ENCODE measurements at regions not wholly inside any gene's neighbourhood (a gene's known extent, or its start where the extent isn't known, plus 50 kb on each side); places are given as distances from the start of the nearest gene placed in this dataset.

DNA sequence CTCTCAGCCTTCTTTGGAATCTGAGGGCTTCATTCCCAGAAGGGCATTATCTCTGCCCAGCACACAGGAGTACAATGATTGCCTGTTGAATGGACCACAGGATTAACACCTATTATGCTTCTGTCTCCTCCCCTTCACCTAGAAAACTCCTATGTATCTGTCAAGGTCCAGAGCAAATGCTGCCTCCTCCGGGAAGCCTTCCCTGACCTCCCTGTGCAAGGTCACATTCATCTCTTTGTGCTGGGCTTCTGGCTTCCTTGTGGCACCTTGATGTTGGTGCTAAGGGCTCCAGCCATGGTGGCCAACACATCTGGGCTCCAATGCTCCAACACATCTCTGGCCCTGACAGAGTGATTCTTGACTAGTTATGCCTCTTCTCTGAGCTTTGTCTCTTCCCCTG lies 49.9 kb upstream of the ATP2B2 start:
- Mint-ChIP-seq H3K9me3 (no peaks in the 10 kb centered on the region), H3K36me3 (ENCODE audit: insufficient read depth) (no peaks in the 10 kb centered on the region), H3K4me1 (ENCODE audit: low read depth) (peaks cover 33% of the 10 kb centered on the region), H3K4me3 (no peak overlapping the region), H3K27me3 (ENCODE audit: low read depth) (no peaks in the 10 kb centered on the region)
- DNase-seq (no peak), ATAC-seq (no peak)

- Mint-ChIP-seq H3K9me3 (no peaks in the 10 kb centered on the region), H3K4me3 (no peak overlapping the region), H3K4me1 (ENCODE audit: low read depth) (peaks cover 26% of the 10 kb centered on the region), H3K36me3 (ENCODE audit: insufficient read depth) (no peaks in the 10 kb centered on the region), H3K27me3 (ENCODE audit: low read depth) (peaks cover 7% of the 10 kb centered on the region)
- ATAC-seq = no peak
- no peak for DNase-seq
Measured at GRCh38 chr3:10556312-10556711, 50.9 kb upstream of the ATP2B2 start.

GRCh38 chr3:10557250-10557649 lies 51.9 kb upstream of the ATP2B2 start:
- ATAC-seq (no peak), DNase-seq (no peak)
- Mint-ChIP-seq H3K36me3 (ENCODE audit: insufficient read depth) (no peaks in the 10 kb centered on the region), H3K9me3 (no peaks in the 10 kb centered on the region), H3K4me1 (ENCODE audit: low read depth) (peaks cover 19% of the 10 kb centered on the region), H3K27me3 (ENCODE audit: low read depth) (peaks cover 10% of the 10 kb centered on the region), H3K4me3 (no peak overlapping the region)

DNA sequence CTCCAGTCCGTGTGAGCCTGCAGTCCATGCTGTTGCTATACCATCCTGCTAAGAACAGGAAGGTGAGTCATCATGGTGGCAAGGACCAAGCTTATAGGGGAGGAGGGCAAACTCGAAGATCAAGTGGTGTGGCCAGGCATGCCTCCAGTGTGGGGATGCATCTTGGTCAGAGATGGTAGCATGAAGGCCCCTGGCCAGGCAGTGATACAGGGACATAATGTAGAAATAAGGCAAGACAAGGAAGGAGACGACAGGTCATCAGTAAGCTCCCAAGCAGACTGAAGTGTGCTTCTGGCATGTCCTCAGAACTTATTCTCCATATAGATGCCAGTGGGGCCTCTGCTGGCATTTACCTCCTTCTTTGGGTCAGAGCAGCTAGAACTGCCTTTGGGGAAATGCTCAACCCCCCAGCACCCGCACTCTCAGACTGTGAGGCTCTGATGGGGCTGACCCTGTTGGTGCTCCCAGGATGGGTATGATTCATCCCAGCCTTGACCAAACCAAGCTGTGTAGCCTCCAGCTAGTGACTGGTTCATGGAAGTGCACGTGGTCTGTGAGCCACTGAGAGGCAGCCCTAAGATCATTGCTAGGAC lies 52.5 kb upstream of the ATP2B2 start:
- H3K36me3 Mint-ChIP-seq (ENCODE audit: insufficient read depth) = no peaks in the 10 kb centered on the region
- ATAC-seq (peak in 1 of 2 donors; percentile 60), DNase-seq (no peak)
- peaks cover 10% of the 10 kb centered on the region for H3K27me3 Mint-ChIP-seq (ENCODE audit: low read depth)
- H3K4me1 Mint-ChIP-seq (ENCODE audit: low read depth) = peaks cover 12% of the 10 kb centered on the region
- H3K4me3 Mint-ChIP-seq = no peak overlapping the region
- H3K9me3 Mint-ChIP-seq = no peaks in the 10 kb centered on the region

DNA sequence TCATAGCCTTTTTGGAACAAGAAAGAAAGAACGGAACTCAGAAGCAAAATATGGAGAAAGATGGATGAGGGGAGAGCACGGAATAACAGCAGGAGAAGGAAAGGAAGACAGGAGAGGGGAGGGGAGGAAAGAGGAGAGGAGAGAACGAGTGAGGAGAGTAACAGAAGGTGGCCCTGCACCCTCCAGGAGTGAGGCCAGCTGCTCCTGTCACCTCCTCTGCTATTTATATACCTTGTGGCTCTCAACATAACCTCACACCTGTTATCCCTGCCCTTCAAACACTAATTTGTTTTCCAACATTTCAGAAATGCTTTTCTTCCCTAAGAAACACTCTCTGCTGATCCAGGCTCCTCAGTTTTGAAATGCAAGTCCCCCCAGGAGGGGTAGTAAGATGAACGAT lies 53.4 kb upstream of the ATP2B2 start:
- Mint-ChIP-seq H3K9me3 (no peaks in the 10 kb centered on the region), H3K27me3 (ENCODE audit: low read depth) (peaks cover 10% of the 10 kb centered on the region), H3K36me3 (ENCODE audit: insufficient read depth) (no peaks in the 10 kb centered on the region), H3K4me1 (ENCODE audit: low read depth) (peaks cover 11% of the 10 kb centered on the region), H3K4me3 (no peak overlapping the region)
- ATAC-seq = no peak
- DNase-seq = no peak

- H3K27me3 Mint-ChIP-seq (ENCODE audit: low read depth) = peaks cover 10% of the 10 kb centered on the region
- ATAC-seq (no peak), DNase-seq (no peak)
- H3K9me3 Mint-ChIP-seq = no peaks in the 10 kb centered on the region
- H3K4me1 Mint-ChIP-seq (ENCODE audit: low read depth) = peaks cover 11% of the 10 kb centered on the region
- no peaks in the 10 kb centered on the region for H3K36me3 Mint-ChIP-seq (ENCODE audit: insufficient read depth)
- H3K4me3 Mint-ChIP-seq = no peak overlapping the region
Measured at GRCh38 chr3:10560060-10560861, 54.9 kb upstream of the ATP2B2 start.

GRCh38 chr3:10561162-10561945 lies 56.0 kb upstream of the ATP2B2 start:
- Mint-ChIP-seq H3K4me3 (no peak overlapping the region), H3K36me3 (ENCODE audit: insufficient read depth) (no peaks in the 10 kb centered on the region), H3K27me3 (ENCODE audit: low read depth) (peaks cover 10% of the 10 kb centered on the region), H3K4me1 (ENCODE audit: low read depth) (peaks cover 11% of the 10 kb centered on the region), H3K9me3 (no peaks in the 10 kb centered on the region)
- ATAC-seq = no peak
- no peak for DNase-seq

- Mint-ChIP-seq H3K36me3 (ENCODE audit: insufficient read depth) (no peaks in the 10 kb centered on the region), H3K27me3 (ENCODE audit: low read depth) (peaks cover 10% of the 10 kb centered on the region), H3K4me1 (ENCODE audit: low read depth) (peaks cover 11% of the 10 kb centered on the region), H3K9me3 (no peaks in the 10 kb centered on the region), H3K4me3 (no peak overlapping the region)
- no peak for ATAC-seq
- no peak for DNase-seq
Measured at GRCh38 chr3:10561946-10562560, 56.7 kb upstream of the ATP2B2 start.

DNA sequence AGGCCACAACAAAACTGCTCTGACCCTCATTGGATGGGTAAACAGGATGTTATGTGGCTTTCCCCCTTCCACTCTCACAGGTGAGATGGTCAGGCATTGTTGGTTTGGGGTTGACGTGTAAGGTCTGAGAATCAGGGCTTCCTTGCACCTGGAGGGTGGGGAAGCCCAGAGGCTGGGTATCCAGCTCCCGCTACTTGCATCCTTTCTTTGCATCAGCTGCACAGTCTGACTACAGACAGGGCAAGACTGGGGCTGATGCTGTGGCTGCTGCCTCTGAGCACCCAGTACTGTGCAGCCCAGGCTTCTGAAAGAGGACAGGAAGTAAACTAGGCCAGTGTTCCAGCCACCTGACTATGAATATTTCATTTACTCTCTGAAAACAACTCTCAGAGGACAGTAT lies 58.0 kb upstream of the ATP2B2 start:
- H3K27me3 Mint-ChIP-seq (ENCODE audit: low read depth) = peaks cover 10% of the 10 kb centered on the region
- peaks cover 4% of the 10 kb centered on the region for H3K4me1 Mint-ChIP-seq (ENCODE audit: low read depth)
- ATAC-seq (no peak), DNase-seq (no peak)
- H3K9me3 Mint-ChIP-seq = no peaks in the 10 kb centered on the region
- H3K4me3 Mint-ChIP-seq = no peak overlapping the region
- H3K36me3 Mint-ChIP-seq (ENCODE audit: insufficient read depth) = no peaks in the 10 kb centered on the region

- H3K9me3 Mint-ChIP-seq = no peaks in the 10 kb centered on the region
- no peaks in the 10 kb centered on the region for H3K36me3 Mint-ChIP-seq (ENCODE audit: insufficient read depth)
- peaks cover 8% of the 10 kb centered on the region for H3K27me3 Mint-ChIP-seq (ENCODE audit: low read depth)
- peaks cover 4% of the 10 kb centered on the region for H3K4me1 Mint-ChIP-seq (ENCODE audit: low read depth)
- no peak overlapping the region for H3K4me3 Mint-ChIP-seq
- no peak for ATAC-seq
- DNase-seq = no peak
Measured at GRCh38 chr3:10565814-10566213, 60.4 kb upstream of the ATP2B2 start.

DNA sequence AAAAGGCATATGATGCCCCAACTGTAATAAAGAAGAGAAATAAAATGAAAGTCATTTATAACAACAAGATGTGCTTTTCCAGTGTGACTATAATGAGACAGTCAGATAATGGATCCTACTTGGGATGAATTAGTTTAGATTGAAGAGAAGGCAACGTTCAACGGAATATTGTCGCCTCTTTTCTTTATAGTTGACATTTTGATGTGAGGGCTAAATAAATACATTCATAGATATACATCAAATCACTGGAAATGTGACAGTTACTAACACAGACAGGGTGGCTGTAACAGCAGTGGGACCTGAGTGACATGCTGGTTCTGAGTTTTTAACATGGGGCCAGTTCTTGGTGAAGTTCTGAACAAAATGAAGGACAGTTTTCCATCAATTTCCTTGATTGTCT lies 61.1 kb upstream of the ATP2B2 start:
- no peak overlapping the region for H3K4me3 Mint-ChIP-seq
- no peaks in the 10 kb centered on the region for H3K9me3 Mint-ChIP-seq
- H3K27me3 Mint-ChIP-seq (ENCODE audit: low read depth) = peaks cover 4% of the 10 kb centered on the region
- ATAC-seq (no peak), DNase-seq (no peak)
- H3K36me3 Mint-ChIP-seq (ENCODE audit: insufficient read depth) = no peaks in the 10 kb centered on the region
- peaks cover 4% of the 10 kb centered on the region for H3K4me1 Mint-ChIP-seq (ENCODE audit: low read depth)

GRCh38 chr3:10568549-10568948 lies 63.2 kb upstream of the ATP2B2 start:
- H3K9me3 Mint-ChIP-seq = no peaks in the 10 kb centered on the region
- H3K4me1 Mint-ChIP-seq (ENCODE audit: low read depth) = no peaks in the 10 kb centered on the region
- no peaks in the 10 kb centered on the region for H3K36me3 Mint-ChIP-seq (ENCODE audit: insufficient read depth)
- no peak for ATAC-seq
- peaks cover 2% of the 10 kb centered on the region for H3K27me3 Mint-ChIP-seq (ENCODE audit: low read depth)
- no peak overlapping the region for H3K4me3 Mint-ChIP-seq
- DNase-seq = no peak

DNA sequence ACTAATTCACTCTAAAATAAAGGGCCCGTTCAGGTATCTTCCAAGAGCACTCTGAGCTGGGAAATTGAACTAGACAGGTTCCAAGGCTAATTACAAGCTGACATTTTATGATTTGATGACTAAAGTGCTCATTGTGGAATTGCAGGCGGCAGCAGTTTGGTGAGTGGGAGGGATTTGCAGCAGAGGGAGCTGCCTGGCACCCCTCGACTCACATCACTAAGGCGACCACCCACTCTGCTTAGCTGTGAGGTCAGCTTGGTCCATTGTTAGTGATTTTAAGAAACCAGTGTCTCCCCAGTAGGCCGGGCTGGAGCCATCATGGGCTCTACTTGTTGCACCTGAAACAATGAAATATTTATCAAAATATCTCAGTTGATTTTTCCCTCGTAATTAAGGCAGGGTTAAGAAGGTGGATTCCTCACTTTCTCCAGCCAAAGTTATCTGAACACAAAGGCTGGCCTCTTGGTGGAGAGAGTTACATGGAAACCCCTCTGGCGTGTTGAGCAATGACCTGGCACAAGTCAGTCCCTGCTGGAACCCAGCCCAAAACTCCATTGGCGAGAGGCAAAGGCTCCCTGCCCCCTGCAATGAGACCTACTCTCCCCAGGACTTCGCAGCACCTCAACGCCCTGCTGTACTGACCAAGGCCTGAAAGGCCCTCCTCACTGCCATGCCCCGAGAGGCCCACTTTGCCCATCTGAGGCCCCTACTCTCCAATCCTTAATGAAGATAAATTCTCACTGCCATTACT lies 65.0 kb upstream of the ATP2B2 start:
- Mint-ChIP-seq H3K9me3 (no peaks in the 10 kb centered on the region), H3K4me3 (no peak overlapping the region), H3K36me3 (ENCODE audit: insufficient read depth) (no peaks in the 10 kb centered on the region), H3K4me1 (ENCODE audit: low read depth) (no peaks in the 10 kb centered on the region), H3K27me3 (ENCODE audit: low read depth) (peaks cover 2% of the 10 kb centered on the region)
- no peak for ATAC-seq
- no peak for DNase-seq

- Mint-ChIP-seq H3K4me3 (no peak overlapping the region), H3K36me3 (ENCODE audit: insufficient read depth) (no peaks in the 10 kb centered on the region), H3K4me1 (ENCODE audit: low read depth) (no peaks in the 10 kb centered on the region), H3K9me3 (no peaks in the 10 kb centered on the region), H3K27me3 (ENCODE audit: low read depth) (peaks cover 2% of the 10 kb centered on the region)
- no peak for DNase-seq
- ATAC-seq = no peak
Measured at GRCh38 chr3:10574101-10574620, 68.8 kb upstream of the ATP2B2 start.

All from activated T-cell treated with anti-CD3 and anti-CD28 coated beads, Interleukin-2, amount 50 U/mL, for 4 hours (primary cell).